Lower leg skin (tissue), 3 donors: ENCODE measurements at regions not wholly inside any gene's neighbourhood (a gene's known extent, or its start where the extent isn't known, plus 50 kb on each side); places are given as distances from the start of the nearest gene placed in this dataset.

ENCODE experiments used
- CTCF ChIP-seq, 3 donors: fragments of 450-650 bp; IDR thresholded peaks; one replicate each; pipeline ENCODE4 v1.5.1; 2016; ENCODE audit warnings: antibody characterized with exemption in 3 of 3, mild to moderate bottlenecking in 3 of 3, moderate library complexity in 2 of 3
- POLR2A ChIP-seq, 2 donors: fragments of 450-650 bp; IDR thresholded peaks; one replicate each; pipeline ENCODE4 v1.6.1; 2016 to 2017; ENCODE audit warnings: antibody characterized with exemption in 2 of 2, mild to moderate bottlenecking in 1 of 2, moderate library complexity in 1 of 2

GRCh38 chr15:95690631-95691340 is 639.7 kb upstream of the NR2F2 start:
- TF ChIP-seq CTCF (IDR thresholded peaks at IDR 0.05) = no peak
- no peak for TF ChIP-seq POLR2A (IDR thresholded peaks at IDR 0.05)
